Skeletal muscle tissue (tissue), 3 donors: ENCODE measurements at regions not wholly inside any gene's neighbourhood (a gene's known extent, or its start where the extent isn't known, plus 50 kb on each side); places are given as distances from the start of the nearest gene placed in this dataset.

ENCODE experiments used
- H3K27ac ChIP-seq: one replicate; pipeline ENCODE4 v1.7.0; 2013; ENCODE audit warnings: mild to moderate bottlenecking, low read depth, low read length, inconsistent platforms
- H3K27me3 ChIP-seq, 3 donors: one replicate each; pipeline ENCODE4 v1.7.0; 2013; ENCODE audit warnings: low read length in 3 of 3; ENCODE audit not compliant: control insufficient read depth in 3 of 3, insufficient read depth in 3 of 3
- H3K36me3 ChIP-seq, 3 donors: one replicate each; pipeline ENCODE4 v1.7.0; 2013; ENCODE audit warnings: low read length in 3 of 3; ENCODE audit not compliant: control insufficient read depth in 3 of 3, insufficient read depth in 3 of 3
- H3K4me1 ChIP-seq, 3 donors: one replicate each; pipeline ENCODE4 v1.7.0; 2013; ENCODE audit warnings: low read length in 3 of 3, mild to moderate bottlenecking in 3 of 3; ENCODE audit not compliant: control insufficient read depth in 3 of 3, insufficient read depth in 3 of 3
- H3K4me3 ChIP-seq, 3 donors: one replicate each; pipeline ENCODE4 v1.7.0; 2013; ENCODE audit warnings: low read length in 3 of 3
- H3K9ac ChIP-seq, 3 donors: one replicate each; pipeline ENCODE4 v1.7.0; 2013; ENCODE audit warnings: low read length in 3 of 3, mild to moderate bottlenecking in 3 of 3, moderate library complexity in 2 of 3, low read depth in 1 of 3
- H3K9me3 ChIP-seq, 3 donors: one replicate each; pipeline ENCODE4 v1.7.0; 2013; ENCODE audit warnings: low read length in 3 of 3; ENCODE audit not compliant: control insufficient read depth in 3 of 3
- donor health status: Osteomylitis.

DNA sequence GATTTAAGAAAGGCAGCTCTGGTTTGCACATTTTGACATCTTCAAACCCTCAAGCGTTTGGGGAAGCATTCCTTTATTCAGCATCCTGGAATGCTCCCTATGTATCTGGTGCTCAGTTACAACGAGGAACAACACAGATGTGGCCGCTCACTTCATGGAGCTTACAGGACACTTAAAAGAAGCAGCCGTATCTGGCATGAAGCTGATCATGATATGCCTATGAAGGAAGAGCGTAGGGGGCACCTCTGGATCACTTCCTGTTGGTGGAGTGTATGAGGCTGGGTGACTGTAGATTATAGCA lies 72.3 kb upstream of the TP53I11 start:
- Histone ChIP-seq H3K9me3 (no peaks in the 10 kb centered on the region), H3K4me3 (no peak overlapping the region), H3K4me1 (peaks cover 43 to 48% (median 48%) of the 10 kb centered on the region in 3 donors), H3K27ac (no peak overlapping the region), H3K9ac (peak overlapping the region in 1 of 3 donors; percentile 33), H3K36me3 (no peaks in the 10 kb centered on the region), H3K27me3 (no peaks in the 10 kb centered on the region)

DNA sequence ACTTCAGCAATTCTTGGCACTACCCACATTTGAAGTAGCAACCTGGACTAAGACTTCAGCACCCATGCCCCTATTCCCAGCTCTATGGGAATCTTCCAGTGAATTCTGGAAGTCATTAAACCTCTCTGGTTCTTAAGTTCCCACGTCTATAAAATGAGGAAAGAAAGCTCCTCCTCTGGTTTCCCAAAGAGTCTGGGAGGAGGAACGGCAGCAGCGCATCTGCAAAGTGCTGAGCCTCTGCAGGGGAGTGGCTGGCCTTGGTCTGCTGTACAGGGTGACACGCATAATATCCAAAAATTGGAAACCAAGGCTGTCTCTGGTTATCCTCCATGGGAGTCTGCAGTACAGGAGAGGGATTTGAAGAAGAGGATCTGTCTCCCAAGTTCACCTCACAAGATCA lies 73.6 kb upstream of the TP53I11 start:
- Histone ChIP-seq H3K9ac (no peak overlapping the region), H3K4me3 (no peak overlapping the region), H3K36me3 (no peaks in the 10 kb centered on the region), H3K27me3 (no peaks in the 10 kb centered on the region), H3K27ac (no peak overlapping the region), H3K4me1 (peaks cover 48 to 52% (median 48%) of the 10 kb centered on the region in 3 donors), H3K9me3 (no peaks in the 10 kb centered on the region)

DNA sequence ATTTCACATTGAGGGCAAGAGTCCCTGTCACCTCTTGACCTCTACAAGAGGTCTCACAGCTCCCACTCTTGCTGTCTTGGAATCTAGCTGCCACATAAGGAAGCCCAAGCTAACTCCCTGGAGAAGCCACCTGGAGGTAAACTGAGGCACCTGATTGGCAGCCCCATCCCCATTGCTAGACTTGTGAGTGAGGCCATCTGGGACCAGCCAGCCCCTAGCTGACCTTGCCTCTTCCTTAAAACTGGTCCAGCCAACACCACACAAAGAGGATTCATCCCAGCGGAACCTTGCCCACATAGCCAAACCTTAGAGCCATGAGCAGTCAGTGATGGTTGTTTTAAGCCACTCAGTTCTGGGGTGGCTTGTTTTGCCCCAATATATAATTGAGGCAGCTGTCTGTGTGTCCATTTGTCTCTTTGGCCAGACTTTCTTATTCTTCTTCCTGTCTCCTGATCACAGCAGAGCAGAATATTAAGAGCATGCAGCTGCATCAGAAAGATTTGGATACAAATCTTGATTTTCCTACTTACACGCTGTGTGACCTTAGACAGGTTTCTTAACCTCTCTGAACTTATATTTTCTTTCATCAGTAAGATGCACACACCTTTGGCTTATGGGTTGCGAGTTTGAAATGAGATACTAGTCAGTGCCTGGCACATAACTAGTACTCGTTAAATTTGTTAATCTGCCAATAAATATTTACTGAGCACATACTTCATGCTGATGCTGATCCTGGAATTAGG lies 74.3 kb upstream of the TP53I11 start:
- Histone ChIP-seq H3K4me3 (no peak overlapping the region), H3K9me3 (no peaks in the 10 kb centered on the region), H3K4me1 (peaks cover 48 to 52% (median 48%) of the 10 kb centered on the region in 3 donors), H3K27ac (no peak overlapping the region), H3K27me3 (no peaks in the 10 kb centered on the region), H3K9ac (no peak overlapping the region), H3K36me3 (no peaks in the 10 kb centered on the region)

DNA sequence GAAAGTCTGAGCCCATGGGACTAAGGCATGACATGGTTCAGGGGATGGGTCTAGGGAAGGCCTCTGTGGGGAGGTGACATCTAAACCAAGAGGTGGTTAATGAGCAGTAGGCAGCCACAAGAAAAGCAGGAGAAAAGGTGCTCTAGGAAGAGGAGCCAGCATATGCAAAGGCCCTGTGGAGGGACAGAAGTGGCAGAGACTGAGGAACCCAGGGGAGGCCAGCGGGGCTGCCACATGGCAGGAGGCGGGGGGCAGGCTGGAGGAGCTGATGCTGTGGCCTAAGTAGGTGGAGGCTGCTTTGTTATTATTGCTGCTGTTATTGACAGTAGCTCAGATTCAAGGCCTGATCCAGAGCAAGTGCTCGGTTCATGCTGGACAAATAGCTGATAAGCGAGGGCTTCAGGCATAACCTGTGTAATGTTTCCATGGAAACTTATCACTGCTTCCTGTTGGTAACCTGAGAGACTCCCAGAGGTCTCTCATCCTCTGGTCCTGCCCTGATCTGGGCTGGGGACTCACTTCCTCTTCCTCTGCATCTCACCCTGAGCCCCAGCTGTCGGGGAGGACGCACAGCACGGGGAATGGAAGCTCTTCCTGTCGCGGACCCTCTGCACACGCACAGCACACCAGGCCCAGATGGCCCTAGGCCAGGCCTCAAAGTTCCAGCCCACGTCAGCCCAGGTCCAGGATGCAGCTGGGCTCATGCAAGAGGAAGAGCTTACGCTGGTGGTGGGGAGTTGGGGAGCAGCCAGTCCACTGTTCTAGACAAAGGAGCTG lies 75.2 kb upstream of the TP53I11 start:
- Histone ChIP-seq H3K27me3 (no peaks in the 10 kb centered on the region), H3K9ac (no peak overlapping the region), H3K4me3 (no peak overlapping the region), H3K9me3 (no peaks in the 10 kb centered on the region), H3K36me3 (no peaks in the 10 kb centered on the region), H3K4me1 (peaks cover 44 to 52% (median 45%) of the 10 kb centered on the region in 3 donors), H3K27ac (peak overlapping the region; percentile 43)

DNA sequence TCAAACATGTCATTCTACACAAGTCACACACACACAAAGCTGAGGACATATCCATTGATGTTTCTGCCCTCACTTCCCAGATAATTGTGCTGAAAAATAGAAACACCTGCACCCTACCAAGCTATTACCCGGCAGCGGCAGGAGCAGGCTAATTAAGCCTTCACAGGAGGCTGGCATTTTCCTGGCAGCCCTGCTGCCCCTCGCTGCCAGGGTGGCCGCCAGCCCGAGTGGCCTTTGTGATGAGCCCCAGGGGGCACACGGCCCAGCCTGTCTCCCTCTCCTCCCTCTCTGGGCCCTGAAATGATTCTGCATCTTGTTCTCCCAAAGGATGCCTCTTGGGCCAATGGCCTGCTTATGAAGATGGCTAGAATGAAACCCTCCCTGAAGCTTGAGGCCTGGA lies 76.2 kb upstream of the TP53I11 start:
- H3K9me3 ChIP-seq, result no peaks in the 10 kb centered on the region
- H3K4me3 ChIP-seq, result no peak overlapping the region
- no peaks in the 10 kb centered on the region for H3K36me3 ChIP-seq
- H3K27ac ChIP-seq, result peak overlapping the region; percentile 43
- H3K27me3 ChIP-seq, result no peaks in the 10 kb centered on the region
- H3K4me1 ChIP-seq, result peaks cover 35 to 43% (median 36%) of the 10 kb centered on the region in 3 donors
- peak overlapping the region in 1 of 3 donors; percentile 12 for H3K9ac ChIP-seq

DNA sequence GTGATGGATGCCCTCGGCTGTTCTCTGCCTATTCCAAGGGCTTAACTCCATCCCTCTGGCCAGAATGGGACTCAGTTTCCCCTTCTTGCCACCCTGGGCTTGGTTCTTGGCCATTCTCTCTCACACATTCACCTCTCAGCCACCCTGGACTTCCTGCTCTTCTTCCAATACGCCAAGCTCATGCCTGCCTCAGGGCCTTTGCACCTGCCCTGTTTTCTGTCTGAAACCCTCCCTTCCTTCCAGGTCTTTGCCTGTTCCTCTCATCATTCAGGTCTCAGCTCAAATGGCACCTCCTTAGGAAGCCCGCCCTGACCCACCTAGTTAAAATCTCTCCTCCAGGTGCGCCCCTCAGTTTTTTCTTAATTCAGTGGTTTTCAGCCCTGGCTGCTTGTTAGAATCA lies 76.6 kb upstream of the TP53I11 start:
- Histone ChIP-seq H3K4me3 (no peak overlapping the region), H3K4me1 (peaks cover 31 to 38% (median 31%) of the 10 kb centered on the region in 3 donors), H3K9ac (no peak overlapping the region), H3K9me3 (no peaks in the 10 kb centered on the region), H3K27me3 (no peaks in the 10 kb centered on the region), H3K27ac (no peak overlapping the region), H3K36me3 (no peaks in the 10 kb centered on the region)

DNA sequence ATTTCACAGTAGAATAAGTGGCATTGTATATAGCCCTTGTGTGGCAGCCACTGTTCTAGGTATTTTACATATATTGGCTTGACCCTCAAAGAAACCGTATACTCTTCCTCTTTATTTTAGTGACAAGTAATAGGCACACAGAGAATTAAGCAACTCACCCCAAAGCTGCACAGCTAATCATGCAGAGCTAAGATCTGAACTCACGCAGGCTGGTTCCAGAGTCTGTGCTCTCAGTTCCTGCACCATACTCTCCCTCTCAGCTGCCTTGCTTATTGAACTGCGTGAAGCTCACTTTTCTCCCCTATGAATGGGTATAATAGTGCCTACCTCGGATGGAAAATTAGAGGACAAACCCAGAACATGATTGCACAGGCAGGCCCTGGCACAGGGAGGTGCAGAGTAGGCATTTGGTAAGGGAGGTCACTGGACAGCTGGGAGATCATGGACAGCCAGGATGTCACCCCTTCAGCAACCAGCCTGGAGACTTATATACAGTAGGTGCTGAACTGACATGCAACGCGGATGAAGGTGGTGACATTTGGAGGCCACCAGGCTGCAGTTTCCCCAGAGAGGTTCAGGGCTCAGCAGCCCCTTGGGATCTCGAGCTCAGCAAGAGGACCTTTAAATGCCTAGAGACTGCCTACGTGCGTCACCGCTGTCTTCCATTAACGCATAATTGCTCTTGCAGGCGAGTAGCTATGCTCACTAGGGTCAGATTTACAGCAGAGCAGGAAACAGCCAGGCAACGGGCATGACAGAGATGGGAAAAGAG lies 78.4 kb upstream of the TP53I11 start:
- H3K27me3 ChIP-seq, result no peaks in the 10 kb centered on the region
- H3K36me3 ChIP-seq, result no peaks in the 10 kb centered on the region
- H3K9me3 ChIP-seq, result no peaks in the 10 kb centered on the region
- no peak overlapping the region for H3K4me3 ChIP-seq
- H3K9ac ChIP-seq, result no peak overlapping the region
- H3K4me1 ChIP-seq, result peaks cover 18 to 22% (median 22%) of the 10 kb centered on the region in 3 donors
- no peak overlapping the region for H3K27ac ChIP-seq

DNA sequence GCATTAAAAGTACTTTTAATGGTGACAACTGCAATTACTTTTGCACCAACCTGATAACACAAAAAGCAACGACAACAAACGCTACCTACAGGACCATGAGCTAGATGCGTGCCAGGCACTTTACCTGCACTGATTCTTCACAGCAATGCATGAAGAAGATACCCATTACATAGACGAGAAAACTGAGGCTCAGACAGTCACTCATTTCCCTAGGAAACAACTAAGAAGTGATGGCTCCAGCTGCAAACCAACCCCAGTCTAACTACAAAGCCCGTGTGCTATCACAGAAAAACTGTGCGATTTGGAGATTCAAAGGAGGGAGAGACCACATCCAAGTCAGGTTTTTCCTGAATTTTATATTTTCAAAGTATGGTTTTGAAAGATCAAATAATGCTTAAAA lies 80.1 kb upstream of the TP53I11 start:
- Histone ChIP-seq H3K4me3 (no peak overlapping the region), H3K9me3 (no peaks in the 10 kb centered on the region), H3K4me1 (peaks cover 11 to 19% (median 13%) of the 10 kb centered on the region in 3 donors), H3K9ac (no peak overlapping the region), H3K27ac (no peak overlapping the region), H3K27me3 (no peaks in the 10 kb centered on the region), H3K36me3 (no peaks in the 10 kb centered on the region)

DNA sequence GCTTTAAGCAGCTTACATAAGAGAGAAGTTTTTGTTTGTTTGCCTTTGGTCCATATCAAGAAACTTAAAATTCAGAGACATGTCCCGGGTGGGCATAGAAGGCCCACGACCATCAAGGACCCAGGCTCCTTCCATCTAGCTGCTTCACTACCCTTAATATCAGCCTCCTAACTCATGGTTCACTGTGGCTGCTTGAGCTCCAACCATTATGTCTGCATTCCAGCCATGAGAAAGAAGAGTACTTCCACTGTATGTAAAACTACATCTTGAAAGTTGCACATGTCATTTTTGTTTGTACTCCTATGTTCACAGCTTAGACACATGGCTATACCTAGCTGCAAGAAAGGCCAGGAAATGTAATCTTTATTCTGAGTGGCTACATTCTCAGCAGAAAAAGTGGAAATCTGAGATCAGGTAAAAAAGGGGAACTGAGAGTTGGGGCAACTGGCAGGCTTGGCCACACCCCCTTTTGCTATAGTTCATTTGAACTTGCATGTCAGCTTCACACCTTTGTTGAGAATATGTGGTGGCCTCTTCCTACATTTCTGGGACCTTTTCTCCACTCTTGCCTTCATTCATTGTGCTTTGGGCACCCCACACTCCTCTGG lies 81.3 kb upstream of the TP53I11 start:
- no peaks in the 10 kb centered on the region for H3K9me3 ChIP-seq
- no peak overlapping the region for H3K27ac ChIP-seq
- no peaks in the 10 kb centered on the region for H3K36me3 ChIP-seq
- no peak overlapping the region for H3K9ac ChIP-seq
- peaks cover 0 to 8% (median 5%) of the 10 kb centered on the region in 3 donors for H3K4me1 ChIP-seq
- peaks cover 0 to 3% (median 0%) of the 10 kb centered on the region in 3 donors for H3K27me3 ChIP-seq
- no peak overlapping the region for H3K4me3 ChIP-seq
